Glutamatergic neuron (in vitro differentiated cells): ENCODE measurements at regions not wholly inside any gene's neighbourhood (a gene's known extent, or its start where the extent isn't known, plus 50 kb on each side); places are given as distances from the start of the nearest gene placed in this dataset.

Experiments
- DNase-seq: peaks from one replicate; pipeline ENCODE4 v3.0.0; 2022
- H3K27ac Mint-ChIP-seq: one replicate; pipeline ENCODE4 v1.8.0; 2020; ENCODE audit warnings: mild to moderate bottlenecking, mixed read lengths, inconsistent platforms; ENCODE audit not compliant: unreplicated experiment
- H3K27me3 Mint-ChIP-seq: one replicate; pipeline ENCODE4 v1.8.0; 2020; ENCODE audit warnings: mild to moderate bottlenecking, moderate library complexity, mixed read lengths, inconsistent platforms; ENCODE audit not compliant: unreplicated experiment
- H3K36me3 Mint-ChIP-seq: one replicate; pipeline ENCODE4 v1.8.0; 2020; ENCODE audit warnings: mild to moderate bottlenecking, mixed read lengths, inconsistent platforms; ENCODE audit not compliant: unreplicated experiment
- H3K4me1 Mint-ChIP-seq: one replicate; pipeline ENCODE4 v1.8.0; 2020; ENCODE audit warnings: mild to moderate bottlenecking, low read depth, mixed read lengths, inconsistent platforms; ENCODE audit not compliant: unreplicated experiment
- H3K4me3 Mint-ChIP-seq: one replicate; pipeline ENCODE4 v1.8.0; 2020; ENCODE audit warnings: mild to moderate bottlenecking, mixed read lengths, inconsistent platforms; ENCODE audit not compliant: unreplicated experiment
- H3K9me3 Mint-ChIP-seq: one replicate; pipeline ENCODE4 v1.8.0; 2020; ENCODE audit warnings: mild to moderate bottlenecking, moderate library complexity, mixed read lengths, inconsistent platforms; ENCODE audit not compliant: unreplicated experiment
- TF ChIP-seq, protein P1 (sequence below): fragments of 200-600 bp; sonication (generic); IDR thresholded peaks from one replicate; pipeline ENCODE4 v1.5.0; 2021; ENCODE audit not compliant: partially characterized antibody, unreplicated experiment

DNA sequence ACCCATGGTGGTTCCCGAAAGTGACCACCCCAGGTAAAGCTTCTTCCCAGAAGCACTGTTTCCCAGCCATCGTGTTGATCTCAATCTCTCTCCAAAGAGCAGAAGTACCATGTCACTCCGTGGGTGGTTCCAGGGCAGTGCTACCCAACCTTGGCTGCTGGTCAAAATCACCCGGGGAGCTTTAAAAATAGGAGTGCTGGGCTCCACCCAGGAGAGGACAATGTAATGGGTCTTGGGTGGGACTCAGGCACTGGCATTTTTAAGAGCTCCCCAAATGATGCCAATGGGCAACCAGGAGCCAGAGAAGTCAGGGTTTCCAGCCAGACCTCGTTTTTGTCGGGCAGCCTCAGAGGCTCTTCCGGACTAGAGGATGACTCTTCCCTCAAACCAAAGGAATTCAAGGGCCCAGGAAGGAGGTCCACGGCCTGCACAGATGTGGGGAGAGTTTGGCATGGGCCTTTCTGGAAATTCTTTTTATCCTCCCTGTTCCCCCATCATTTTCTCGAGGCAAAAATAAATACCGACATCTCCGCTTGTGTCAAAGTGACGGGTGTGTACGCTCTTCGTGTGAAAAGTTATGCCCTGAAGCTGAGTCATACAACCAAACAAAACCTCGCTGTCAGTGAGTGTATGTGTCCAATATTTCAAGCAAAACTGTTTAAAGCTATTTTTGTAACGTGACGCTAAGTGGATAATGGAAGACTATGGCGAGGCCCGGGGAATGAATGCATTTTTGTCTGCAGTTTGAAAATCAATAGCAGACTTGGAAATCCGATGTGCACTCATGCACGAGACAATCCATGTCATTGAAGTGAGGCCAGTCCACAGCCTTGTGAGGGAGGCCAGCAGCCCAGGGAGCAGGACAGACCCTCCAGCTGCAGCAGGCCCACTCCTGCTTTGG, 364.1 kb downstream of the FOXL1 start:
- Mint-ChIP-seq H3K27me3 (peaks cover 2% of the 10 kb centered on the region), H3K36me3 (peaks cover 12% of the 10 kb centered on the region), H3K9me3 (peaks cover 3% of the 10 kb centered on the region), H3K27ac (no peak overlapping the region), H3K4me3 (no peak overlapping the region), H3K4me1 (peaks cover 5% of the 10 kb centered on the region)
- TF ChIP-seq, protein P1, sequence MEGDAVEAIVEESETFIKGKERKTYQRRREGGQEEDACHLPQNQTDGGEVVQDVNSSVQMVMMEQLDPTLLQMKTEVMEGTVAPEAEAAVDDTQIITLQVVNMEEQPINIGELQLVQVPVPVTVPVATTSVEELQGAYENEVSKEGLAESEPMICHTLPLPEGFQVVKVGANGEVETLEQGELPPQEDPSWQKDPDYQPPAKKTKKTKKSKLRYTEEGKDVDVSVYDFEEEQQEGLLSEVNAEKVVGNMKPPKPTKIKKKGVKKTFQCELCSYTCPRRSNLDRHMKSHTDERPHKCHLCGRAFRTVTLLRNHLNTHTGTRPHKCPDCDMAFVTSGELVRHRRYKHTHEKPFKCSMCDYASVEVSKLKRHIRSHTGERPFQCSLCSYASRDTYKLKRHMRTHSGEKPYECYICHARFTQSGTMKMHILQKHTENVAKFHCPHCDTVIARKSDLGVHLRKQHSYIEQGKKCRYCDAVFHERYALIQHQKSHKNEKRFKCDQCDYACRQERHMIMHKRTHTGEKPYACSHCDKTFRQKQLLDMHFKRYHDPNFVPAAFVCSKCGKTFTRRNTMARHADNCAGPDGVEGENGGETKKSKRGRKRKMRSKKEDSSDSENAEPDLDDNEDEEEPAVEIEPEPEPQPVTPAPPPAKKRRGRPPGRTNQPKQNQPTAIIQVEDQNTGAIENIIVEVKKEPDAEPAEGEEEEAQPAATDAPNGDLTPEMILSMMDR: no peak
- no peak for DNase-seq

DNA sequence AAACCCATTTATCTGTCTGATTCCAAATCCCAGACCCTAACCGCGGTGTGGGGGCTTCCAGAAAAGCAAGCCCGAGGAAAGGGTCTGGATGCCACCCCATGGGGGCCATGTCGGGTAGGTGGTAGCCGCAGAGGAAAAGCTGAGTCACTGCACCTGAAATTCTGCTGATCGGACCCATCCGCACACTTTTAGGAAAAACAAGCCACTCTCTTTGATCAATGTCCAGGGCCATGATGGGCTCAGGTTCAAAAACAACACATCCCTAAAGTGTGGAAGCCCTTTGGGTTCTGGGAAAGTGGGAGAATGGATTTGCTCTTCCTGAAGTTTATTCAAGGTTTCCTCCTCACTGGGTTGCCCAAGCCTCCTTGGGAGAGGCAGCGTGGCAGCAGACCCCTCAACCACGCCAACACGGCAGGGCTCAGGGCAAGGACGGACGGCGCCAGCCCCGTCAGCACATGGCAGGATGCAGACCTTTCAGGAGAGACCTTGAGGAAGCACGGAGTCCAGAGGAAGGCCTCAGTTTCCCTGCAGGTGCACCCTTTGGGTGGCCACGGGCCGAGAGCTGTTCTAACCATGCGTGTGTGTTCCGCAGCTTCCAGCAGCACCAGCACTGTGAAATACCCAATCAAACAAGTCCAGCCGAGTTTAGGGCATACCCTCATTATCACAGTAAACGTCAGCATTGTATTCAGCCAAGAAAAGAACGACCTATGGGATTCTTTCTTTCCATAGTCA, 367.0 kb downstream of the FOXL1 start:
- Mint-ChIP-seq H3K27ac (no peak overlapping the region), H3K36me3 (no peaks in the 10 kb centered on the region), H3K27me3 (peaks cover 4% of the 10 kb centered on the region), H3K4me3 (no peak overlapping the region), H3K4me1 (peaks cover 5% of the 10 kb centered on the region), H3K9me3 (peaks cover 3% of the 10 kb centered on the region)
- TF ChIP-seq, protein P1: no peak
- no peak for DNase-seq

DNA sequence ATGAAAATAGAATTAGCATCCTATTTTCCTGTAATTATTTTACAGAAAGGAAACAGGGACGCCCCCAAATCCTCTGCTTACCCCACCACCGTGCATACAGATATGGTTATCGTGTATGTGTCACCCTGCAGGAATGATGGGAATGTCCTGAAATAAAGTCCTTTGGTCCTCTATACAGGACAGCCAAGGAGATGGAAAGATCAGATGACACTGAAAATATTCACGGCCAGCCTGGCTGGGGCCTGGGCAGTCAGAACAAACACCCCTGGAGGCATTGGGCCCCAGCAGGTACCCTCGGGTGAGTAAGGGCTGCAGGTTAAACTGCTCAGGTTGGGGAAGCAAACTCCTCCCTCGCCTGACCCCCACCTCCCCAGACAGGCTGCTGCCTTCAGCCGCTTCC, 368.0 kb downstream of the FOXL1 start:
- Mint-ChIP-seq H3K36me3 (no peaks in the 10 kb centered on the region), H3K4me3 (no peak overlapping the region), H3K27ac (no peak overlapping the region), H3K9me3 (peaks cover 3% of the 10 kb centered on the region), H3K27me3 (peaks cover 4% of the 10 kb centered on the region), H3K4me1 (peaks cover 5% of the 10 kb centered on the region)
- TF ChIP-seq, protein P1: no peak
- DNase-seq: no peak

DNA sequence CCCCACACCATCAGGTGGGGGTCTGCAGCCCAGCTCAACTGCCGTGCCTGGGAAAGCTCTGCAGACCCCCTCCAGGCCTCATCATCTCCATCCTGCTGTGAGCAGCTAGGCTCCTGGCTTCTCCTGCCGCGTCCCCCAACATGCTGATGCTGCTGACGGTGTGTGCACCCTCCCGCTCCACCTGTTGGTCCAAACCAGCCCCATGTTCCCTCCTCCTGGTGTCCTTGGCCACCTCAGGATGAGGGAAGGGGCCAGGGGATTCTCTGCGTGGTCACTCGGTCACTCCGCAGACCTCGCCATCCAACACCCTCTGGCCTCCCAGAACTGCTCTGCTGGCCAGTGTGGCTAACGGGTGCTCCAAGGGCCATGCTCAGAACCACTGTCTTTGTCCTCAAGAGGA, 368.6 kb downstream of the FOXL1 start:
- Mint-ChIP-seq H3K27me3 (peaks cover 4% of the 10 kb centered on the region), H3K36me3 (no peaks in the 10 kb centered on the region), H3K4me1 (peaks cover 5% of the 10 kb centered on the region), H3K27ac (no peak overlapping the region), H3K9me3 (peaks cover 3% of the 10 kb centered on the region), H3K4me3 (no peak overlapping the region)
- DNase-seq: no peak
- TF ChIP-seq, protein P1: no peak

DNA sequence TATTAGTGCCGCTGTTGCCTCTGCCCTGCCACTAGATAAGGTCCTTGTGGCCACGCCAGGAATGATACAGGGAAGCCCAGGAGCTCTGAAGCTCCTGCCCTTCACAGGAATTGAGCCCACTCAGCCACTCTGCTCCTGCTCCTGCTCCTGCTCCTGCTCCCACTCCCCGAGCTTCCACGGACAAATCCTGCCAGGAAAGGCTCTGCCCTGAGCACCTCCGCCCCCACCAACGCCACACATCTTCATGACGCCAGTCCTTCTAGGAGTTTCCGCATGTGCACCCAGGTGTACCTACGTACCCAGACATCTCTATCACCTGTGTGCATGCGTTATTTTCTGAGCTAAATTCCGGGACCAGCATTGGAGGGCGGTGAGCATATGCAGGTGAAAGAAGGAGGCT, 369.1 kb downstream of the C16orf95 start:
- Mint-ChIP-seq H3K9me3 (peaks cover 3% of the 10 kb centered on the region), H3K4me3 (no peak overlapping the region), H3K4me1 (no peaks in the 10 kb centered on the region), H3K27me3 (peaks cover 4% of the 10 kb centered on the region), H3K36me3 (no peaks in the 10 kb centered on the region), H3K27ac (no peak overlapping the region)
- TF ChIP-seq, protein P1: no peak
- DNase-seq: no peak
